NCI-H2107 treated with DMSO at 0.1 percent for 48 hours (cell line): ENCODE measurements at regions not wholly inside any gene's neighbourhood (a gene's known extent, or its start where the extent isn't known, plus 50 kb on each side); places are given as distances from the start of the nearest gene placed in this dataset.
"Not testable (repeated sequence)": the region's sequence is repeated elsewhere in the genome, so short reads cannot be mapped to it uniquely, and the experiment has no call there.

Source experiments
- DNase-seq: peaks from one replicate; lab custom pipeline; 2025; ENCODE audit not compliant: unreplicated experiment; lab: John Stamatoyannopoulos, UW

- DNase-seq, result no peak
Observed at GRCh38 chr12:131635491-131636122, 75.3 kb upstream of the SFSWAP start.

GRCh38 chr12:131636266-131636665 lies 74.6 kb upstream of the SFSWAP start:
- no peak for DNase-seq

- DNase-seq, result no peak
Observed at GRCh38 chr12:131636940-131637750, 73.7 kb upstream of the SFSWAP start.

DNA sequence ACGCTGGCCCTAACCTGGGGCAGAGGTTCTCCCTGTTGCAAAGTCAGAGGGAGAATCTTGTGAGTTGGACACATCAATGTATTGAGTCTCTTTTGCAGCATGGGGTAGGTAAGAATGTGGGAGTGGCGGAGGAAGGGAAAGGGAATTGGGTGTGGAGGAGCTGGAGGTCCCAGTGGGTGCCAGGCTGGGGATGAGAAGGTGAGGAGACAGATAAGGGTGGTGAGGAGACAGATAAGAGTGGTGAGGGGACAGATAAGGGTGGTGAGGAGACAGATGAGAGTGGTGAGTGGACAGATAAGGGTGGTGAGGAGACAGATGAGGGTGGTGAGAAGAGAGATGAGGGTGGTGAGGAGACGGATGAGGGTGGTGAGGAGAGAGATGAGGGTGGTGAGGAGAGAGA lies 72.9 kb upstream of the SFSWAP start:
- DNase-seq, result no peak

- DNase-seq, result no peak
Observed at GRCh38 chr12:131639270-131639940, 71.5 kb upstream of the SFSWAP start.

- no peak for DNase-seq
Observed at GRCh38 chr12:131640525-131640924, 70.4 kb upstream of the SFSWAP start.

- DNase-seq, result no peak
Observed at GRCh38 chr12:131641315-131641714, 69.6 kb upstream of the SFSWAP start.

- DNase-seq, result no peak
Observed at GRCh38 chr12:131642101-131642540, 68.8 kb upstream of the SFSWAP start.

GRCh38 chr12:131642771-131643170 lies 68.1 kb upstream of the SFSWAP start:
- DNase-seq, result no peak

DNA sequence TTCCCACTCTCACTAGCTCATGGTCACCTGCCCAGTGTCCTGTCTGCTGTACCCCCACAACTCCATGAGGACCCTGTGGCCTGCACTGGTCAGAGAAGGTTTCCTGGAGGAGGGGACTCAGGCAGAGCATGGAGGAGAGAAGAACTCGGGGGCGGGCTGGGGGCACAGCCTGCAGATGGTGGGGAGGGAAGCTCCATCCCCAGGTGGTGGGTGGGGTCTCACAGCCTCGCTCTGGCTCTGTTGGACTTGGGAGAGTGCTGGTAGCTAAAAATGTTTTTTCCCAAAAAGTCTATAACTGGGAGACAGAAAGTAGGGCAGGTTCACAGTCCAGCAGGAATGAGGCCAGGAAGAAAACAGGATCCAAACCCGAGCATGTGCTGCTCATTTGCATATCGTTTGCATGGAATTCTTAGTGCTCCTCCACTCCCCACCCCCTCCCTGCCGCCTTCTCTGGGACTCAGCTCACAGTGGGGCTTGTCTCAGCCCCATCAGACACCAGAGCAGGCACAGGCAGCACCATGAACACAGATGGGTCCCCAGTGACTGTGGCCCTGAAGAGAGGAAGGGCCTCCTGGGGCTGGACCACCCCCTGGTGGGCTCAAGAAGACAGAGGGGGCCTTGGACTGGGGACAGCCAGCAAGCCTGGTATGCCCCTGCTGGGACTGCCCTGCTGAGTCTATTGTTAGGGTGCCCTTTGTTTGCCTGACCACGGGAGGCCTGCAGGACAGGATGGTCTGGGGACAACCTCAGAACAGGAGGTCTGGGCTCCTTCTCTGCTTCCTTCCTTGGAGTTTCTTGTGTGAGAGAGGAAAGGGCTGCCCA lies 67.0 kb upstream of the SFSWAP start:
- no peak for DNase-seq

DNA sequence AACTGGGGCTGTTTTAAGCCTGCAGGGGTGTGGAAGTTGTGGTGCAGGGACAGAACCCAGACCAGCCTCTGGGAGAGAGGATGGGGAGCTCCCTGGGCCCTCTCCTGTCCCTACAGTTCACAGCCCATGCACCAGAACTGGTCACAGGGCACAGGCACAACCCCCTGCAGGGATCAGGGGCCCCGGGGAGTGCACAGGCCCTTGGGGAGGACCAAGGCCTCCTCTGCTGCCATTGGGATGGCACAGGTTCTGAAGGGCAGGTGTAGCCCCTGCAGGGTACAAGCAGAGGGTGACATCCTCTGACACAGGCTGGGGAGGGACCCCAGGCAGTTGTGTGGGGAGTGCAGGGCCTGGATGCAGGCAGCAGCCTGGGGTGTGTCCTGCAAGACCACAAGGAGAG lies 66.4 kb upstream of the SFSWAP start:
- DNase-seq, result no peak

DNA sequence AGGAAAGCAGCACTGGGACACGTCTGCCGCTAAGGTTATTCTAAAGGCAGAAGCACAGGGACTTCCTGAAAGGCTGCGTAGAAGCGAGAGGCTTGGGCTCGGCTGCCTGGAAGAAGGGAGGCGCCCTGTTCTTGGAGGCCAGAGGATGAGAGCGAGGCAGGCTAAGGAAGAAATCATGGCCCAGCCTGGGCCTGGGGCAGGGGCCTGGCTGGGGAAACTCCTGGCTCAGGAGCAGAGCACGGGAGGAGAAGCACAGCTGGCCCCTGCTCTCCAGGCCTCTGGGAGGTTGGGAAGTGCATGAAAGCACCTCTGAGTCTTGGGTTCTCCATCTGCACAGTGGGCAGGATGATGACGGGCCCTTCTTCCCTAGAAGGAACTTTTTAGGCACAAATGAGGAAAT lies 66.0 kb upstream of the SFSWAP start:
- DNase-seq, result not testable (repeated sequence)

DNA sequence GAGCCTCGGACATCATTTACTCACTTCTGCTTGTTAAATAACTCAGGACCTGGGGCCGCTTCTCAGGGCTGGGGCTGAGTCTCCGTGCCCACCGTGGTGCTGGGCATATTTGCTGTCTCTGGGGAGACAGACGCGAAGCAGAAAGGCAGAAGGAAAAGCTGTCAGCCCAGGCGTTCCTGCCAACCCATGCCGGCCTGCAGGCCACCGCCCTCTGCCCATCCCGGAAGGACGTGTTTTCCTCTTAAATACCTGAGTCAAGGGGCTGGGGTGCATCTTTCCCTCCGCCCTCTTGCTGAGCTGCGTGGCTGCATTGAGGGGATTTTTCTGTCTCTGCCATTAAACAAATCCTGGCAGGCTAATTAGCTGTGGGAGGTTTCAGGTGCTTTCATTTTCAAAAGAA lies 65.3 kb upstream of the SFSWAP start:
- not testable (repeated sequence) for DNase-seq

- DNase-seq, result not testable (repeated sequence)
Observed at GRCh38 chr12:131646444-131646843, 64.4 kb upstream of the SFSWAP start.

GRCh38 chr12:131647667-131648066 lies 63.2 kb upstream of the SFSWAP start:
- no peak for DNase-seq

- not testable (repeated sequence) for DNase-seq
Observed at GRCh38 chr12:131655469-131656174, 55.3 kb upstream of the SFSWAP start.

- not testable (repeated sequence) for DNase-seq
Observed at GRCh38 chr12:131656796-131657195, 54.1 kb upstream of the SFSWAP start.

GRCh38 chr12:131658605-131659004 lies 52.3 kb upstream of the SFSWAP start:
- DNase-seq, result not testable (repeated sequence)

DNA sequence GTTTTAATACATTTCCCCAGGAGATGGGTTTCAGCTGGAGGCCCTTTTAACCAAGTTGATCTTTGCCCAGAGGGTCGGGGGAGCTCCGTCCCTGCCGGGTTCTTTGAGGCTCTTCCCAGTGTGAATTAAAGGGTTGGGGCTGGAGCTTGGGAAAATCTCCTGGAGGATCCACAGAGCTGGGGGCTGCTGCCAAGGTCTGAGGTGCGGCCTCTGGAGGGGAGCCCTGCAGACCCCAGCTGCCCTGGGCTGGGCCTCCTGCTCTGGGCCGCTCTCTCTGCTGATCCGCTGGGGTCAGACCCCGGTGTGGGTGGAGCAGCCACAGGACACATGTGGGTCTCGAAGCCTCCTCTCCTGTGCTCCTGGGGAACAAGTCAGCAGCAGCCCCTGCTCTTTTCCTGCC lies 51.4 kb upstream of the SFSWAP start:
- DNase-seq, result not testable (repeated sequence)

DNA sequence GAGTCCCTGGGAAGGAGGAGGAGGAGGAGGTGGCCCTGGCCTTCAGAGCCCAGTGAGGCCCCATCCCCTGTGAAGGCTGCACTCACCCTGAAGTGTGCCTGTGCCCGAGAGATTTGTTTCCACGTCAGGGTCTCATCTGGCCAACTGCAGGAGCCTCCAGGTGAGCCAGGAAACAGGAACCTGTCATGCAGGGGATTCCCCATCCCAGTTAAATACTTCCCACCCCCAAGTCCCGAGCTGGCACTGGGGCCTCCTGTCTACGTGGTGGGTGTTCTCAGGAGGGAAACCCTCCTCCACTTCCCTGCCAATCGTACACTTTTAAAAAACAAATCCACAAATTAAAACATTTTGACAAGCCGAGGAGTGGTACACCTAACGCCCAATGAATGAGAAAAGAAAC lies 50.9 kb upstream of the SFSWAP start:
- DNase-seq, result not testable (repeated sequence)
